ENCODE measurements at regions not wholly inside any gene's neighbourhood (a gene's known extent, or its start where the extent isn't known, plus 50 kb on each side); places are given as distances from the start of the nearest gene placed in this dataset.

DNA sequence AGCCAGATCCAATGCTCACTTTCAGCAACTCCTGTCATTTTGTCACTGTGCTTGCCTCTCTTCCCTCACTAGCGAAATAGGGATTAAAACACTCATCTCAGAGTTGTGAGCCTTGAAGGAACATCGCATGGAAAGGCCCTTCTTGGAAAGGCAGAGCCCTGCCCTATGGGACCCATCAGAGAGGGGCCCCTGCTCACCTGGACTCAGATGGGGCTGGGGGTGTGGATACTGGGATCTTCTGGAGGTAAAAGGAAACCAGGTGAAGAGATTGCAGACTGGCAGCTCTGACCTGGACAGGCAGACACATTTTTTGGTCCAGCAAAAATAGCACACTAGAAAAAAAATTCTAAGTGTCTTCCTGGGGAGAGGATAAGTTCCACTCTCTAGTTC lies 54.2 kb upstream of the EPS8L3 start:
- TF ChIP-seq, protein P1, sequence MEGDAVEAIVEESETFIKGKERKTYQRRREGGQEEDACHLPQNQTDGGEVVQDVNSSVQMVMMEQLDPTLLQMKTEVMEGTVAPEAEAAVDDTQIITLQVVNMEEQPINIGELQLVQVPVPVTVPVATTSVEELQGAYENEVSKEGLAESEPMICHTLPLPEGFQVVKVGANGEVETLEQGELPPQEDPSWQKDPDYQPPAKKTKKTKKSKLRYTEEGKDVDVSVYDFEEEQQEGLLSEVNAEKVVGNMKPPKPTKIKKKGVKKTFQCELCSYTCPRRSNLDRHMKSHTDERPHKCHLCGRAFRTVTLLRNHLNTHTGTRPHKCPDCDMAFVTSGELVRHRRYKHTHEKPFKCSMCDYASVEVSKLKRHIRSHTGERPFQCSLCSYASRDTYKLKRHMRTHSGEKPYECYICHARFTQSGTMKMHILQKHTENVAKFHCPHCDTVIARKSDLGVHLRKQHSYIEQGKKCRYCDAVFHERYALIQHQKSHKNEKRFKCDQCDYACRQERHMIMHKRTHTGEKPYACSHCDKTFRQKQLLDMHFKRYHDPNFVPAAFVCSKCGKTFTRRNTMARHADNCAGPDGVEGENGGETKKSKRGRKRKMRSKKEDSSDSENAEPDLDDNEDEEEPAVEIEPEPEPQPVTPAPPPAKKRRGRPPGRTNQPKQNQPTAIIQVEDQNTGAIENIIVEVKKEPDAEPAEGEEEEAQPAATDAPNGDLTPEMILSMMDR (IDR thresholded peaks at IDR 0.05), result no peak
- TF ChIP-seq POLR2A (IDR thresholded peaks at IDR 0.05), result no peak
